ENCODE measurements at regions not wholly inside any gene's neighbourhood (a gene's known extent, or its start where the extent isn't known, plus 50 kb on each side); places are given as distances from the start of the nearest gene placed in this dataset.

DNA sequence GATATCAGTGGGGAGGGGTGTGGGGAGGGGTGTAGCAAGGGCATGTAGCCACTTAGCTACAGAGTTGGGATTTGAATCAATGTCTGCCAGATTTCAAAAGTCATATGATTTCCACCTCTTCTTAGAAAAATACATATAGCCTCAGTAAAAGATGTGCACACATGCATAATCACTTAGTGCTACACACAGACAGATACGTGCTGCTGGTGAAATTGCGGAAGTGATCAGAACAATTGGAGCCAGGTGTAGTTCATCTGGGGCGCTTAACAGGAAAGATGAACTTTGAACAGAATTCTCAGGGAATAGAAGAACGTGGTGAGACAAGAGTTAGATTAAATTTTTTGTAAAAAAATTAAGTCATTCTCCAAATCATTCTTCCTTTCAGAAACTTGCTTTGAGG, 333.1 kb downstream of the KCNRG start:
- no peaks in the 10 kb centered on the region for H3K27me3 ChIP-seq (ENCODE audit: control insufficient read depth, insufficient read depth, low read length)
- peaks cover 3% of the 10 kb centered on the region for H3K4me1 ChIP-seq (ENCODE audit: control insufficient read depth, insufficient read depth, low read length)
- intact Hi-C loops (cut with micrococcal nuclease): no loop called here
- WGBS (ENCODE audit: insufficient coverage): 100% methylated on average over 3 of the region's 4 CpGs
- DNase-seq: no peak
- no peak overlapping the region for H3K27ac ChIP-seq (ENCODE audit: low read length)
- no peak overlapping the region for H3K4me3 ChIP-seq (ENCODE audit: low read length)
- Mint-ChIP-seq H3K27ac (no peak overlapping the region), H3K27me3 (ENCODE audit: low read depth in 2 of 2) (peaks cover 16 to 20% of the 10 kb centered on the region in 2 donors), H3K4me3 (no peak overlapping the region), H3K36me3 (no peaks in the 10 kb centered on the region), H3K9me3 (no peaks in the 10 kb centered on the region), H3K4me1 (peaks cover 6 to 10% of the 10 kb centered on the region in 2 donors)
- no peaks in the 10 kb centered on the region for H3K36me3 ChIP-seq (ENCODE audit: control insufficient read depth, insufficient read depth, low read length)
- no peaks in the 10 kb centered on the region for H3K9me3 ChIP-seq (ENCODE audit: control insufficient read depth, insufficient read depth, low read length)
- no peak for ATAC-seq
- TF ChIP-seq CTCF (IDR thresholded peaks at IDR 0.05): no peak

- Mint-ChIP-seq H3K36me3 (no peaks in the 10 kb centered on the region), H3K4me1 (peaks cover 0 to 11% of the 10 kb centered on the region in 2 donors), H3K4me3 (no peak overlapping the region), H3K9me3 (no peaks in the 10 kb centered on the region), H3K27ac (no peak overlapping the region), H3K27me3 (ENCODE audit: low read depth in 2 of 2) (peaks cover 0 to 2% of the 10 kb centered on the region in 2 donors)
- Histone ChIP-seq H3K27me3 (ENCODE audit: control insufficient read depth, insufficient read depth, low read length) (no peaks in the 10 kb centered on the region), H3K36me3 (ENCODE audit: control insufficient read depth, insufficient read depth, low read length) (no peaks in the 10 kb centered on the region), H3K4me3 (ENCODE audit: low read length) (no peak overlapping the region), H3K9me3 (ENCODE audit: control insufficient read depth, insufficient read depth, low read length) (no peaks in the 10 kb centered on the region), H3K4me1 (ENCODE audit: control insufficient read depth, insufficient read depth, low read length) (peaks cover 3% of the 10 kb centered on the region), H3K27ac (ENCODE audit: low read length) (no peak overlapping the region)
- intact Hi-C loops (cut with micrococcal nuclease): no loop called here
- no peak for DNase-seq
- ATAC-seq: no peak
- WGBS (ENCODE audit: insufficient coverage): 100% methylated on average over 2 of the region's 2 CpGs
- no peak for TF ChIP-seq CTCF (IDR thresholded peaks at IDR 0.05)
Observed at GRCh38 chr13:50352720-50353480, 337.7 kb downstream of the KCNRG start.

- intact Hi-C loops (cut with micrococcal nuclease): no loop called here
- no peak overlapping the region for H3K4me3 Mint-ChIP-seq
- peaks cover 0 to 11% of the 10 kb centered on the region in 2 donors for H3K4me1 Mint-ChIP-seq
- no peaks in the 10 kb centered on the region for H3K27me3 Mint-ChIP-seq (ENCODE audit: low read depth in 2 of 2)
- Histone ChIP-seq H3K4me1 (ENCODE audit: control insufficient read depth, insufficient read depth, low read length) (peaks cover 3% of the 10 kb centered on the region), H3K27me3 (ENCODE audit: control insufficient read depth, insufficient read depth, low read length) (no peaks in the 10 kb centered on the region), H3K27ac (ENCODE audit: low read length) (no peak overlapping the region), H3K9me3 (ENCODE audit: control insufficient read depth, insufficient read depth, low read length) (no peaks in the 10 kb centered on the region), H3K4me3 (ENCODE audit: low read length) (no peak overlapping the region), H3K36me3 (ENCODE audit: control insufficient read depth, insufficient read depth, low read length) (no peaks in the 10 kb centered on the region)
- TF ChIP-seq CTCF (IDR thresholded peaks at IDR 0.05): no peak
- H3K9me3 Mint-ChIP-seq: no peaks in the 10 kb centered on the region
- H3K36me3 Mint-ChIP-seq: no peaks in the 10 kb centered on the region
- DNase-seq (no peak), ATAC-seq (no peak)
- H3K27ac Mint-ChIP-seq: no peak overlapping the region
- WGBS (ENCODE audit: insufficient coverage): 96% methylated on average over 3 of the region's 3 CpGs
Observed at GRCh38 chr13:50353651-50354415, 338.6 kb downstream of the KCNRG start.
